Progenitor cell of endocrine pancreas (in vitro differentiated cells): ENCODE measurements at regions not wholly inside any gene's neighbourhood (a gene's known extent, or its start where the extent isn't known, plus 50 kb on each side); places are given as distances from the start of the nearest gene placed in this dataset.

Source experiments
- DNase-seq: peaks from one replicate; pipeline ENCODE4 v3.0.0; 2021; ENCODE audit warnings: low spot score; ENCODE audit not compliant: unreplicated experiment
- H3K27ac Mint-ChIP-seq: 2 replicates; pipeline ENCODE4 v1.8.0; 2021; ENCODE audit warnings: mild to moderate bottlenecking, moderate library complexity, mixed read lengths
- H3K27me3 Mint-ChIP-seq: 2 replicates; pipeline ENCODE4 v1.8.0; 2021; ENCODE audit warnings: mixed read lengths
- H3K36me3 Mint-ChIP-seq: 2 replicates; pipeline ENCODE4 v1.8.0; 2022; ENCODE audit warnings: mixed read lengths; ENCODE audit not compliant: insufficient read depth
- H3K4me1 Mint-ChIP-seq: 2 replicates; pipeline ENCODE4 v1.8.0; 2021; ENCODE audit warnings: low read depth, mixed read lengths
- H3K4me3 Mint-ChIP-seq: 2 replicates; pipeline ENCODE4 v1.8.0; 2021; ENCODE audit warnings: low read depth, mild to moderate bottlenecking, moderate library complexity, mixed read lengths
- H3K9me3 Mint-ChIP-seq: 2 replicates; pipeline ENCODE4 v1.8.0; 2021; ENCODE audit warnings: low read depth, mixed read lengths
- TF ChIP-seq, protein P1 (sequence below): fragments of 200-600 bp; sonication (generic); IDR thresholded peaks from one replicate; pipeline ENCODE4 v1.5.0; 2021; ENCODE audit warnings: antibody characterized with exemption, mild to moderate bottlenecking; ENCODE audit not compliant: unreplicated experiment

DNA sequence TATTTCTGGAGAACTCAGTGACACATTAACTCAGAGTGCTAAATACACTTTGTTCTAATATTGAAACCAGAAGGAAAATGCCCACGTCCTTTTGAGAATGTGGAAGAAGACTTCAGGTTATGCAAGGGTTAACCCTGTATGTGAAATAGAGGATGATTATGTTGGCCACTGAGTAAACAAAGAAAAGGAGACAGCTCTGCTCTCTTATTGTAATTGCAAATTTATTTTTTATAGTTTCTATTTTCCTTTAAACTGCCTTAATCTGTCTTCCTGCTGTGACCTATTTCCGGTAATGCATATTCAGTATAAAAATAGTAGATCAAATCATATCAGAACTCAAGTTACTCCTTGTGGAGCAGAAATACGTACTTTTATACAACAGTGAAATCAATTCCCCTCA is 1239.2 kb downstream of the ROBO2 start:
- H3K4me1 Mint-ChIP-seq, result no peaks in the 10 kb centered on the region

DNA sequence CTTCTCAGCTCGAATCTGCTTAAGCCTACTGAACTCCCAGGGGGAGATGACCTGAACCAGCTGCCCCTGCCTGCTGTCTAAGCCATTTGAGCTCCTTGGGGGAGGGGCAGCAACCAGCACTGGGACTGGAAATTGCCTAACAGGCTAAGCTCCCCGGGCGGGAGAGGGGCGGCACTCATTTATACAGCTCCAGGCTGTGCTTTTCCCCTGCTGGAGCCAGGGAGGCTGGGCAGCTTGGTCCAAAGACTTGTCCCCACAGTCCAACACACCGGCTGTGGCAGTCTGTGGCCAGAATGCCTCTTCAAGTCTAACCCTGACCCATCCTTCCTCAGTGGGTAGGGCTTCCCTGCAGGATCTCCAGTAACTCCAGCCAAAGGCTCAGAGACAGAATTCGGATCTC is 1241.5 kb downstream of the ROBO2 start:
- Mint-ChIP-seq H3K4me3 (no peak overlapping the region), H3K27me3 (no peaks in the 10 kb centered on the region)
- TF ChIP-seq, protein P1, sequence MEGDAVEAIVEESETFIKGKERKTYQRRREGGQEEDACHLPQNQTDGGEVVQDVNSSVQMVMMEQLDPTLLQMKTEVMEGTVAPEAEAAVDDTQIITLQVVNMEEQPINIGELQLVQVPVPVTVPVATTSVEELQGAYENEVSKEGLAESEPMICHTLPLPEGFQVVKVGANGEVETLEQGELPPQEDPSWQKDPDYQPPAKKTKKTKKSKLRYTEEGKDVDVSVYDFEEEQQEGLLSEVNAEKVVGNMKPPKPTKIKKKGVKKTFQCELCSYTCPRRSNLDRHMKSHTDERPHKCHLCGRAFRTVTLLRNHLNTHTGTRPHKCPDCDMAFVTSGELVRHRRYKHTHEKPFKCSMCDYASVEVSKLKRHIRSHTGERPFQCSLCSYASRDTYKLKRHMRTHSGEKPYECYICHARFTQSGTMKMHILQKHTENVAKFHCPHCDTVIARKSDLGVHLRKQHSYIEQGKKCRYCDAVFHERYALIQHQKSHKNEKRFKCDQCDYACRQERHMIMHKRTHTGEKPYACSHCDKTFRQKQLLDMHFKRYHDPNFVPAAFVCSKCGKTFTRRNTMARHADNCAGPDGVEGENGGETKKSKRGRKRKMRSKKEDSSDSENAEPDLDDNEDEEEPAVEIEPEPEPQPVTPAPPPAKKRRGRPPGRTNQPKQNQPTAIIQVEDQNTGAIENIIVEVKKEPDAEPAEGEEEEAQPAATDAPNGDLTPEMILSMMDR, result no peak

More for the DNA sequence above, 1239.2 kb downstream of the ROBO2 start:
- Mint-ChIP-seq H3K4me3 (no peak overlapping the region), H3K9me3 (no peaks in the 10 kb centered on the region), H3K27me3 (no peaks in the 10 kb centered on the region), H3K36me3 (no peaks in the 10 kb centered on the region), H3K27ac (no peak overlapping the region)
- no peak for DNase-seq
- TF ChIP-seq, protein P1, result no peak

DNA sequence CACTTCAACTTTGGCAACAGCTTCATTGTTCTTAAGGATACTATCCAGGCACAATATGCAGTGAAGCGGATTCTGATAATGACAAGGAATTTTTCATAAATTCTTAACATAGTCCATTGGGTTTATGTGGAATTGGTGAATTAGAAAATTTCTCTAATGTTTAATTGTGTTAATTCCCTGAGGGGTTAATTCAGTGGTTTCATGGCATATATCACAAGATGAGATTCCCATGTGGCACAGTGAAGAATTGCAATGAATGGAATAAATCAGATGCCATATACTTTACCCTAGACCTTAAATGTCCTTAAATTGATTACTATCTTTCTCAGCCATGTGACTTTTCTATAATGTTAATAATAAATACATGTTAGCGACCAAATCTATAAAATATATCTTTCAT is 1244.1 kb downstream of the ROBO2 start:
- Mint-ChIP-seq H3K4me1 (peaks cover 2% of the 10 kb centered on the region), H3K9me3 (no peaks in the 10 kb centered on the region), H3K4me3 (no peak overlapping the region), H3K27ac (no peak overlapping the region), H3K36me3 (no peaks in the 10 kb centered on the region), H3K27me3 (no peaks in the 10 kb centered on the region)
- TF ChIP-seq, protein P1, result peak; percentile 22
- no peak for DNase-seq

More for the DNA sequence above, 1241.5 kb downstream of the ROBO2 start:
- DNase-seq, result no peak
- H3K27ac Mint-ChIP-seq, result no peak overlapping the region
- H3K36me3 Mint-ChIP-seq, result no peaks in the 10 kb centered on the region
- H3K4me1 Mint-ChIP-seq, result peaks cover 2% of the 10 kb centered on the region
- H3K9me3 Mint-ChIP-seq, result no peaks in the 10 kb centered on the region

DNA sequence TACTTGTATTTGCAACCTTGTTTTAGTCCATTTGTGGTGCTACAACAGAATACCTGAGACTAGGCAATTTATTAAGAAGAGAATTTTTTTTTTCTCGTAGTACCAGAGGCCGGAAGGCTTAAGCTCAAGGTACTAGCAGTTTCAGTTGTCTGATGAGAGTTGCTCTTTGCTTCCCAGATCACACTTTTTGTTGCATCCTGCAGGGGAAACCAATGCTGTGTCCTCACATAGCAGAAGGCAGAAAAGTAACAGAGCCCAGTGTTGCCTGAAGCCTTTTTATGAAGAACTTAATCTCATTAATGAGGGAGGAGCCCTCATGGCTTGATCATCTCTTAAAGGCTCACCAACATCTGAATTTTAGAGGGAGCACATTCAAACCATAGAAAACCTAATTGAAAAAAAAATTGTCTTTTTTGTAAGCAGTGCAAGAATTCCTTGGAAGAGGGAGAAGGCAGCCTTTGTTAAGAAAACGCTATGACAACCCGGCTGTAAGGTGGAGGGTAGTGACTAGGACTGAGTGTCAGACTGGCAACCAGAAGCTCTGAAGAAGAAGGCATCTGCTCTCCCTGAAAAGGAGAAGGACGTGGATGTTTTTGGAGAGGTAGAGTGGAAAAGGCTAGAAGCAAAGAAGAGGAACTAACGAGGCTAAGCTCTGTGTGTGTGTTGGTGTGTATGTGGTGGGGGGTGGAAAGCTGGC is 1245.3 kb downstream of the ROBO2 start:
- Mint-ChIP-seq H3K4me1 (peaks cover 2% of the 10 kb centered on the region), H3K9me3 (no peaks in the 10 kb centered on the region), H3K27ac (no peak overlapping the region), H3K4me3 (no peak overlapping the region), H3K27me3 (no peaks in the 10 kb centered on the region), H3K36me3 (no peaks in the 10 kb centered on the region)
- TF ChIP-seq, protein P1, result no peak
- DNase-seq, result no peak

DNA sequence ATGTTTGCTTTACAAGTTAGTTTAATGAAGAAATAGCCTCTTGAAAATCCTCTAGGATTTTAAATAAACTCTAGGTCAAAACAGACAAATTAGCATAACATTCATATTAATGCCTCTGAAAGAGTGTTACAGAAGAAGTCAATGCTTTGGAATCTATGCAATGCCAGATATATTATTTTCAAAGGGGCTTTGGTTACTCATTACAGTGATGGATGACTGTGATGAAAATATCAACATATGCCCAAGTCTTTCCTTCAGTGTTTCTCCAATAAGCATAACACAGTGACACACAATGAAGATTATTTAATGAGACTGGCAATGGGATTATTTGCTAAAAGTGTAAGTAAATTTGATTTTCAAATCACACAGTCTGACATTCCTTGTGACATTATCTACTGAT is 1247.2 kb downstream of the ROBO2 start:
- H3K27ac Mint-ChIP-seq, result no peak overlapping the region
- TF ChIP-seq, protein P1, result no peak
- no peak overlapping the region for H3K4me3 Mint-ChIP-seq
- no peak for DNase-seq
- no peaks in the 10 kb centered on the region for H3K9me3 Mint-ChIP-seq
- peaks cover 2% of the 10 kb centered on the region for H3K4me1 Mint-ChIP-seq
- no peaks in the 10 kb centered on the region for H3K36me3 Mint-ChIP-seq
- H3K27me3 Mint-ChIP-seq, result no peaks in the 10 kb centered on the region
